CD14-positive monocyte (primary cell): ENCODE measurements at regions not wholly inside any gene's neighbourhood (a gene's known extent, or its start where the extent isn't known, plus 50 kb on each side); places are given as distances from the start of the nearest gene placed in this dataset.

Experiments
- DNase-seq, 3 donors: peaks; one replicate each; pipeline ENCODE4 v3.0.0-alpha.2; 2011 to 2022
- H2AFZ ChIP-seq: 2 replicates; pipeline ENCODE4 v1.6.0; 2012; ENCODE audit warnings: mild to moderate bottlenecking, low read depth, low read length, inconsistent platforms; ENCODE audit not compliant: insufficient read depth, poor library complexity, severe bottlenecking
- H3K27ac ChIP-seq, 2 donors: 1 replicate in 1 of 2; 2 replicates in 1 of 2; pipeline ENCODE4 v1.5.1; 2012 to 2013; ENCODE audit warnings: low read length in 2 of 2, control low read depth in 1 of 2, inconsistent platforms in 1 of 2, low read depth in 1 of 2, mild to moderate bottlenecking in 1 of 2
- H3K27me3 ChIP-seq, 2 donors: one replicate each; pipeline versions ENCODE4 v1.6.0 to v1.6.1; 2011 to 2013; ENCODE audit warnings: low read length in 2 of 2; ENCODE audit not compliant: control insufficient read depth in 2 of 2, insufficient read depth in 2 of 2
- H3K36me3 ChIP-seq, 2 donors: replicated peaks in 1 of 2; 1 replicate in 1 of 2; 2 replicates in 1 of 2; pipeline versions ENCODE4 v1.5.1 to v1.6.1; 2012 to 2013; ENCODE audit warnings: low read length in 2 of 2, control low read depth in 1 of 2, inconsistent platforms in 1 of 2, mild to moderate bottlenecking in 1 of 2; ENCODE audit not compliant: insufficient read depth in 2 of 2, control insufficient read depth in 1 of 2
- H3K4me1 ChIP-seq, 2 donors: 1 replicate in 1 of 2; 2 replicates in 1 of 2; pipeline versions ENCODE4 v1.5.1 to v1.6.1; 2012 to 2013; ENCODE audit warnings: low read length in 2 of 2, control low read depth in 1 of 2, inconsistent platforms in 1 of 2, mild to moderate bottlenecking in 1 of 2, moderate library complexity in 1 of 2; ENCODE audit not compliant: insufficient read depth in 2 of 2, control insufficient read depth in 1 of 2
- H3K4me2 ChIP-seq: replicated peaks from 2 replicates; pipeline ENCODE3; 2012; ENCODE audit warnings: low read length, moderate library complexity, mild to moderate bottlenecking; ENCODE audit not compliant: poor library complexity, severe bottlenecking; ENCODE audit errors: extremely low read depth
- H3K4me3 ChIP-seq, 3 experiments: fragments of 200-600 bp in 1 of 3; sonication (generic) in 1 of 3; replicated peaks in 1 of 3; 1 replicate in 2 of 3; 2 replicates in 1 of 3; pipeline ENCODE4 v1.5.1; 2011 to 2013; ENCODE audit warnings: low read length in 3 of 3, mild to moderate bottlenecking in 3 of 3, control low read depth in 2 of 3, low read depth in 2 of 3, inconsistent platforms in 1 of 3, moderate library complexity in 1 of 3
- H3K79me2 ChIP-seq: 2 replicates; pipeline ENCODE4 v1.6.0; 2012; ENCODE audit warnings: mild to moderate bottlenecking, control low read depth, inconsistent platforms, low read length, moderate library complexity; ENCODE audit not compliant: insufficient read depth
- H3K9ac ChIP-seq: 2 replicates; pipeline ENCODE4 v1.6.0; 2017; ENCODE audit warnings: low read length, mild to moderate bottlenecking; ENCODE audit not compliant: insufficient read depth, poor library complexity, severe bottlenecking
- H3K9me3 ChIP-seq, 2 donors: replicated peaks in 1 of 2; 1 replicate in 1 of 2; 2 replicates in 1 of 2; pipeline versions ENCODE4 v1.5.1 to v1.6.1; 2012 to 2013; ENCODE audit warnings: low read length in 2 of 2, control low read depth in 1 of 2; ENCODE audit not compliant: control insufficient read depth in 1 of 2, insufficient read depth in 1 of 2
- H4K20me1 ChIP-seq: 2 replicates; pipeline ENCODE4 v1.6.0; 2012; ENCODE audit warnings: mild to moderate bottlenecking, low read length, control low read depth, moderate library complexity; ENCODE audit not compliant: insufficient read depth
- H3K27ac Mint-ChIP-seq, 7 donors: one replicate each; pipeline ENCODE4 v1.8.0; 2020; ENCODE audit warnings: mild to moderate bottlenecking in 7 of 7, mixed read lengths in 7 of 7, moderate library complexity in 6 of 7, inconsistent platforms in 2 of 7
- H3K27me3 Mint-ChIP-seq, 3 donors: one replicate each; pipeline ENCODE4 v1.8.0; 2021 to 2022; ENCODE audit warnings: low read depth in 3 of 3, mild to moderate bottlenecking in 3 of 3, mixed read lengths in 3 of 3, moderate library complexity in 3 of 3, inconsistent platforms in 1 of 3
- H3K36me3 Mint-ChIP-seq, 2 donors: one replicate each; pipeline ENCODE4 v1.8.0; 2020; ENCODE audit warnings: mixed read lengths in 2 of 2, inconsistent platforms in 1 of 2, mild to moderate bottlenecking in 1 of 2
- H3K4me1 Mint-ChIP-seq: one replicate; pipeline ENCODE4 v1.8.0; 2020; ENCODE audit warnings: mild to moderate bottlenecking, mixed read lengths
- H3K4me3 Mint-ChIP-seq, 2 donors: one replicate each; pipeline ENCODE4 v1.8.0; 2020; ENCODE audit warnings: mild to moderate bottlenecking in 2 of 2, mixed read lengths in 2 of 2, moderate library complexity in 1 of 2
- H3K9me3 Mint-ChIP-seq, 7 donors: one replicate each; pipeline ENCODE4 v1.8.0; 2020 to 2022; ENCODE audit warnings: mixed read lengths in 7 of 7, mild to moderate bottlenecking in 6 of 7, moderate library complexity in 6 of 7, inconsistent platforms in 2 of 7
- CTCF ChIP-seq: fragments of 200-600 bp; IDR thresholded peaks from one replicate; pipeline ENCODE4 v1.8.0; 2022; ENCODE audit warnings: antibody characterized with exemption, mild to moderate bottlenecking
- WGBS: methylation state at CpG from one replicate; pipeline ENCODE4 v1.1.5; 2013; ENCODE audit warnings: missing lambda C conversion rate; ENCODE audit not compliant: insufficient coverage; 5-methylcytosine and 5-hydroxymethylcytosine counted together
- intact Hi-C, 2 donors: fragments of 100-400 bp; cut with micrococcal nuclease; formaldehyde crosslinking; loops; one replicate each; pipeline versions ENCODE4 v1.15.0 to v1.15.1; 2023

GRCh38 chr1:38301040-38301439, 254.4 kb upstream of the POU3F1 start:
- no peak overlapping the region for H3K9ac ChIP-seq
- no peak overlapping the region for H3K27ac Mint-ChIP-seq
- no peak for TF ChIP-seq CTCF
- no peak for DNase-seq
- intact Hi-C loops = no loop called here
- 74% methylated on average over 6 of the region's 7 CpGs for WGBS
- no peaks in the 10 kb centered on the region for H3K4me1 Mint-ChIP-seq
- no peak overlapping the region for H3K4me2 ChIP-seq
- H3K4me3 Mint-ChIP-seq = no peak overlapping the region
- no peaks in the 10 kb centered on the region for H4K20me1 ChIP-seq
- H3K36me3 Mint-ChIP-seq = no peaks in the 10 kb centered on the region
- no peaks in the 10 kb centered on the region for H3K79me2 ChIP-seq
- no peak overlapping the region for H2AFZ ChIP-seq
- H3K36me3 ChIP-seq = no peaks in the 10 kb centered on the region
- H3K4me3 ChIP-seq = no peak overlapping the region
- H3K4me1 ChIP-seq = no peaks in the 10 kb centered on the region
- H3K27me3 Mint-ChIP-seq = peaks cover 15% of the 10 kb centered on the region in 3 donors
- H3K27me3 ChIP-seq = peaks cover 7 to 8% of the 10 kb centered on the region in 2 donors
- peaks cover 0 to 1% (median 0%) of the 10 kb centered on the region in 7 donors for H3K9me3 Mint-ChIP-seq
- H3K27ac ChIP-seq = no peak overlapping the region
- no peaks in the 10 kb centered on the region for H3K9me3 ChIP-seq

GRCh38 chr1:38300616-38301015, 254.0 kb upstream of the POU3F1 start:
- H3K36me3 ChIP-seq = no peaks in the 10 kb centered on the region
- H3K4me1 ChIP-seq = no peaks in the 10 kb centered on the region
- H3K27ac ChIP-seq = no peak overlapping the region
- no peaks in the 10 kb centered on the region for H3K79me2 ChIP-seq
- no peak for TF ChIP-seq CTCF
- Mint-ChIP-seq H3K36me3 (no peaks in the 10 kb centered on the region), H3K4me3 (no peak overlapping the region), H3K4me1 (no peaks in the 10 kb centered on the region), H3K27me3 (peaks cover 15% of the 10 kb centered on the region in 3 donors), H3K27ac (no peak overlapping the region), H3K9me3 (peaks cover 0 to 3% (median 0%) of the 10 kb centered on the region in 7 donors)
- WGBS = no CpG with 5 or more reads among the region's 3 CpGs
- no peak overlapping the region for H3K4me3 ChIP-seq
- H3K27me3 ChIP-seq = peaks cover 7 to 8% of the 10 kb centered on the region in 2 donors
- no peak for DNase-seq
- no peak overlapping the region for H3K4me2 ChIP-seq
- no peaks in the 10 kb centered on the region for H3K9me3 ChIP-seq
- H2AFZ ChIP-seq = no peak overlapping the region
- H3K9ac ChIP-seq = no peak overlapping the region
- intact Hi-C loops = no loop called here
- H4K20me1 ChIP-seq = no peaks in the 10 kb centered on the region
